Activated CD4-positive, CD25-positive, alpha-beta regulatory T cell (primary cell): ENCODE measurements at regions not wholly inside any gene's neighbourhood (a gene's known extent, or its start where the extent isn't known, plus 50 kb on each side); places are given as distances from the start of the nearest gene placed in this dataset.

Experiments used
- DNase-seq, 4 experiments: peaks; one replicate each; lab custom pipeline; 2025; lab: John Stamatoyannopoulos, UW

GRCh38 chrX:131703646-131704045 is 159.8 kb downstream of the OR13H1 start:
- DNase-seq, result no peak

DNA sequence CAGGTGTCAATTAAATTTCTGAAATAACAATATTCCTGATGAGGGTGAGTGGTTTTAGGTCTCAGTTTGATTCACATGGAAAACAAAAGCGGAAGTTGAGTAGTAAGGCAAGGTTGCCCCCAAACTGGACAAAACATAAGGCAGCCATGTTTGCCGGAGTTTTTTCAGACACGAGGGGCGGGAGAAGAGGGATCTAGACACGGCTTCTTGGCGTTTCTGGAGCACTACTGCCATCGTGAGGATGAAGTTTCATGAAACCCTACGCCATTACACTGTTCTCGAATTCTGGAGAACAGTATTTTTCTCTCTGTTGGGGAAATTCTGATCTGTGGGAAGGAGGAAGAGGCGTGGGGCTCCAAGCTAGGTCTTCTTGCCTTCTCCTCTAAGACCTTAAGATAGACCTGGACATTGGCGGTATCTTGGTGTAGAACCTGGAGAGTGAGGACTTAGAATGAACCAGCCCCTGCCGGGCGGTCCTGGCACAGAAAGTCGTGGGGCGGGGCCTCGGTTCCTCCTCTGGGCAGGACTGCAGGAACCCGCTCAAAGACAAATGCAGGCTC is 160.3 kb downstream of the OR13H1 start:
- no peak for DNase-seq

DNA sequence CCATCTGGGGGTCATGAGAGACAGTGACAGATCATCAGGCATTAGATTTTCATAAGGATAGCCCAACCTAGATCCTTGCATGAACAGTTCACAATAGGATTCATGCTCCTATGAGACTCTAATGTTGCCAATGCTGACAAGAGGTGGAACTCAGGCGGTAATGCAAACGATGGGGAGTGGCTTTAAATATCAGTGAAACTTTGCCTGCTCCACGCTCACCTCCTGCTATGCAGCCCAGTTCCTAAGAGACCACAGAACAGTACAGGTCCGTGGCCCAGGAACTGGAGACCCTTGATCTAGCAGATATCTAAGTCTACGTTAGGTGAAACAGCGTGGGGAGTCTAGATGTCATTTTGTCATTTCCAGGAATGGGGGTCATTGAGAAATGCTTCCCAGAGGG is 165.7 kb downstream of the OR13H1 start:
- no peak for DNase-seq

GRCh38 chrX:131711478-131711867 is 167.6 kb downstream of the OR13H1 start:
- DNase-seq, result no peak

- no peak for DNase-seq
Observed at GRCh38 chrX:131723646-131724045, 179.8 kb downstream of the OR13H1 start.

- DNase-seq, result no peak
Observed at GRCh38 chrX:131724292-131724691, 180.4 kb downstream of the OR13H1 start.

GRCh38 chrX:131725001-131725654 is 181.3 kb downstream of the OR13H1 start:
- DNase-seq, result no peak

DNA sequence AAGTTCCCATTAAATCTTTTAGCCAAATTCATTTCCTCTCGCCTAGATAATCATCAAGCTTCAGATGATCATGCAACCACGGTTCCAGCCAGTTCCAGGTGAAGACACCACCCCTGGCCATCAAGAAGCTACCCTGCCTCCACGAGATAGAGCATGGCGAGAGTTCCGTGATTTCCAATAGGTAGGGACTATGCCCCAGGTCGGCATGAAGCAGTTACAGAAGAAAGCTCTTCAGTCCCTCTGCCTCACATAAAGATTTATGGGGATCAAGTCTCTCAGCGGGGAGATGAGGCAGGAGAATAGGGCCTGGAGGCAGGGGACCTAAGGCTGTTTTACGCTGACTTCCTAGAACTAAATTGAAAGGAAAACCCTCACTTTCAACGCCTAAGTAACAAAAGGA is 183.9 kb downstream of the OR13H1 start:
- DNase-seq, result no peak

- no peak for DNase-seq
Observed at GRCh38 chrX:131728295-131729145, 184.6 kb downstream of the OR13H1 start.

DNA sequence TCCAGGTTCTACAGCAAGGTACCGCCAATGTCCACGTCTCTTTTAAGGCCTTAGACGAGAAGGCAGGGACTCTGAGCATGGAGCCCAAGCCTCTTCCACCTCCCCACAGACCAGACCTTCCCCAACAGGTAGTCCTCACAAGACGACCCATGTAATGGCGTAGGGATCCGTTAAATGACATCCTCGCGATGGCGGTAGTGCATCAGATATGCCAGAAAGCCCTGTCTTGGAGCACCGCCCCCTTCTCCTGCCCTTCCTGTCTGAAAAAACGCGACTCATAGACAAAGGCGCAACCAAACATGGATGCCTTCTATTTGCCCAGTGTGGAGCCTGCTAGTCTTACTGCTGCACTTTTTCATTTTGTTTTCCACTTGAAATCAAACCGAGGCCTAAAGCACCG is 185.4 kb downstream of the OR13H1 start:
- DNase-seq, result no peak

DNA sequence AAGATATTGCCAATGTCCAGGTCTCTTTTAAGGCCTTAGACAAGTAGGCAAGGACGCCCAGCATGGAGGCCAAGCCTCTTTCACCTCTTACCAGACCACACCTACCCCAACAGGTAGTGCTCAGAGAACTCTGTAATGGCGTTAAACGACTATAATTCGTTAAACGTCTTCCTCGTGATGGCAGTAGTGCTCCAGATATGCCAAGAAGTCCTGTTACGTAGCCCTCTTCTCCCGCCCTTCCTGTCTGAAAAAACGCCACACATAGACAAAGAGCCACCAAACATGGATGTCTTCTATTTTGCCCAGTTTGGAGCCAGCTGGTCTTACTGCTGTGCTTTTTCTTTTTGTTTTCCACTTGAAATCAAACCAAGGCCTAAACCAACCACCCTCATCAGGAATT is 190.7 kb downstream of the OR13H1 start:
- DNase-seq, result no peak

DNA sequence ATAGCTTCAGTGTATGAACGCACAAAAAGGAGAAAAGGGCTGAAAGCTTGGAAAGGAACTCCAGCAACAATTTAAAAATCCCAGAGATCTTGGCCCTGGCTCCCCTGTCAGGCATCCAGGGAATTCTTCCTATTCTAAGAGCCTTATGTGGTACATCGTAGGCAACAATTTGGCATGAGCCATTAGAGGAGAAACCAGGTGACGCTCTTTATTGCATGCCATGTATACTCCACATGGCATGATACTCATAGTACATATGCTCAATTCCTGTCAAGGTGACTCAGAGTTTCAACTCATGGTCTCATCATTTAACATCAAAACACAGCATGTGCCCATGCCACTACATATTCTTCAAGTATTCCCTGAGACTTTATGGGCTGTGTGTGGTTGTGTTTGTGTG is 191.3 kb downstream of the OR13H1 start:
- DNase-seq, result no peak

DNA sequence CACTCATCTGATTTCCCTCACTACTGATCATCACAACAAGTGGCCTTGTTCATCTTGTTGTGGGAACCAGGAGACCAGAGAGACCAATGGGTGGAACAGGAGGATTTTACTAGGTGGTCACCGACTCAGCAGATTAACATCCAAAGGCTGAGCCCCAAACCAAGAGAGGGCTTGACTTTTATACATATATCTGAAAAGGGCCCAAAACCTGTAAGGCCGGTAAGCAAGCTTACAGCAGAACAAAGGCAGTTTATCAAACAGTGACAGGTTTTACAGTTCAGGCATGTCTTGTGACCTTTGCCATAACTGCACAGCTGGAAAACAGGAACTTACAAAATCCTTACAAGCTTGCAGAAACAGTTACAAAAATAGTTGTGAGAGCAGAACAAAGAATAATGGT is 195.9 kb downstream of the OR13H1 start:
- no peak for DNase-seq

GRCh38 chrX:131741103-131741581 is 197.3 kb downstream of the OR13H1 start:
- no peak for DNase-seq

DNA sequence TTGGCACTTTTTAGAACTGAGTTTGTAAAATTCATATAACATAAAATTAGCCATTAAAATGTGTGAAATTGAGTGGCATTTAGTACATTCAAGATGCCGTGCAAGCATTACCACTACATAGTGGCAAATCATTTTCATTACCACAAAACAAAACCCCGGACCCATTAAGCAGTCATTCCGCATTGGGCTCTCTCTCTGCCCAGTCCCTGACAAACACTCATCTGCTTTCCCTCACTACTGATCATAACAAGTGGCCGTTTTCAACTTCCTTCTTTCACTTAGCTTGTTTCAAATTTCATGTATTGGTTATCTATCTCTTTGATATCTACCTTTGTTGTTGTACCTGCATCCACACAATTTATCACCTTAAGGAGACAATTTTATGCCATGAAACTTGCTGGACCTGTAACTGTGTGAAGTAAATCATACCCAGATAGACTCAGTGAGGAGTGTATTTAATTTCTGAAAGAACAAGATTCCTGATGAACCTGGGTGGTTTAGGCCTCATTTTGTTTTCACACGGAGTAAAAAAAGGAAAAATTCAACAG is 202.1 kb downstream of the OR13H1 start:
- DNase-seq, result no peak

- no peak for DNase-seq
Observed at GRCh38 chrX:131746491-131746968, 202.7 kb downstream of the OR13H1 start.

DNA sequence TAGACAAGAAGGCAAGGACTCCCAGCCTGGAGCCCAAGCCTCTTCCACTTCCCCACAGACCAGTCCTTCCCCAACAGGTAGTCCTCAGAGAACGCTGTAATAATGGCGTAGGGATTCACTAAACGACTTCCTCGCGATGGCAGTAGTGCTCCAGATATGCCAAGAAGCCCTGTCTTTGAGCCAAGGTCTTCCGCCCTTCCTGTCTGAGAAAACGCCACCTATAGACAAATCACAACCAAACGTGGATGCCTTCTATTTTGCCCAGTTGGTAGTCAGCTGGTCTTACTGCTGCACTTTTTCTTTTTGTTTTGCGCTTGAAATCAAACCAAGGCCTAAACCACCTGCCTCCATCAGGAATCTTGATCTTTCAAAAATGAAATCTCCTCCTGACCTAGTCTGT is 203.3 kb downstream of the OR13H1 start:
- DNase-seq, result no peak

DNA sequence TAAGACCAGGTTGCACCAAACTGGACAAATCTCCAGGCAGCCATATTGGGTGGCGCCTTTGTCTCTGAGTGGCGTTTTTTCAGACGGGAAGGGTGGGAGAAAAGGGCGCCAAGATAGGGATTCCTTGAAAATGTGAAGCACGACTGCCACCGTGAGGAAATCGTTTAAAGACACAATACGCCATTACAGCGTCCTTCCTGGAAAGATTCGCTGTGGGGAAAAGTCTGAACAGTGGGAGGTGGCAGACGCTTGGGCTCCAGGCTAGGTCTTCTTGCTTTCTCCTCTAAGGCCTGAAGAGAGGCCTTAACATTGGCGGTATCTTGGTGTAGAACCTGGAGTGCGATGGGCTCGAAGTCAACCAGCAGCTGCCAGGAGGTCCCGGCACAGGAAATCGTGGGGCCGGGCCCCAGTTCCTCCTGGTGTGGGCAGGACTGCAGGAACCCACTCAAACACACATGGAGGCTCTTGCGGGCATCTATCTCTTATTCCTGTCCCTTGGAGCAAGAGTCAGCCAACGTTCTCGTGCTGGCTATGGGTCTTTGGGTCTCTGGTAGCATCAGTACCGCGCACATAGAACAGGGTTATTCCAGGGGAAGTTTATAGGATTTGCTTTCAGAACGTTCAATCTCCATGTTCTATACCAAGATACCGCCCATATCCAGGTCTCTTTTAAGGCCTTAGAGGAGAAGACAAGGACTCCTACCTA is 208.8 kb downstream of the OR13H1 start:
- DNase-seq, result no peak

- no peak for DNase-seq
Observed at GRCh38 chrX:131762802-131763234, 218.9 kb downstream of the OR13H1 start.

DNA sequence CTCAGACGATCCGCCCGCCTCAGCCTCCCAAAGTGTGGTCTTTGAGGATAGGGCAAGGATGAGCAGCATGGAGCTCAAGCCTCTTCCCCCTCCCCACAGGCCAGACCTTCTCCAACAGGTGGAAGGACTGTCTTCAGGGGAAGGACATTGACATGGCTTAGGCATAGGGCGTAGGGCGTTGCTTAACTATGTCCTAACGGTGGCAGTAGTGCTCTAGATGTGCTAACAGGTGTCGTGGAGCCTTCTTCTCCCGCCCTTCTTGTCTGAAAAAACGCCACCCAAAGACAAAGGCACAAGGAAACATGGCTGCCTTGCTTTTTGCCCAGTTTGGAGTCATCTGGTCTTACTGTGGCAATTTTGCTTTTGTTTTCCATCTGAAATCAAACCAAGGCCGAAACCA is 219.8 kb downstream of the OR13H1 start:
- DNase-seq, result no peak

DNA sequence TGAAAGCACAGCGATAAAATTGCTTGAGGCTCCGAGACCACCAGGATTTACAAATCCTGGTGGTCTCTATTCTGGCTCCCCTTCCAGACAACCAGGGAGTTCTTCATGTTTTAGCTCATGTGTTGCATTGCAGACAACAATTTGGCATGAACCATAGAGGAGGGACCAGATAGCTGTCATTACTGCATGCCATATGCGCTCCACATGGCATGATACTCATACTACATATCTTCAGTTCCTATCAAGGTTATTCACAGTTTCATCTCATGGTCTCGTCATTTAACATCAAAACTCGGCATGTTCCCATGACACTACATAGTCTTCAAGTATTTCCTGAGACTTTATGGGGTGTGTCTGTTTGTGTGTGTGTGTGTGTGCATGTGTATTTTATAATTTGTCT is 220.3 kb downstream of the OR13H1 start:
- no peak for DNase-seq
